ENCODE measurements at regions not wholly inside any gene's neighbourhood (a gene's known extent, or its start where the extent isn't known, plus 50 kb on each side); places are given as distances from the start of the nearest gene placed in this dataset.

- no peak for DNase-seq (ENCODE audit: low read depth in 1 of 2, low spot score in 1 of 2)
These were observed 748.7 kb downstream of the TLE4 start for GRCh38 chr9:80320480-80320879.

DNA sequence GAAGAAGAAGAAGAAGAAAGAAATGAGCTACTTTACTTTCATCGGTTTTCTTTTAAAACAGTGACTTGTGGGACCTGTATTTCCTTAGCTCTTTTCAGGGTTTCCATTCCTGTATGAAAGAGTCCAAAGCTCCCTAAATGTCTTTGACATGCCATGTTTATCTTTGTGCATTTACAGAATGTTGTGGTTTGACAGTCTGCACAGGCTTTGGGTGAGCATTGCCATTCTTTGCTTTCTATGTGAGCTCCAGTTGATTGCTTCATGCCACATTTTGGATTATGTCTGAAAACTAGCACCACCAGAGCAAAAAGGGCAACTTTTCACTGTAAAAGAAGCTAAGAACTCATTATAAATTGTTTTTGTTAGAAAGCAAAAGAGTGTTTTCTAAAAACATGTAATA is 733.4 kb downstream of the TLE4 start:
- DNase-seq (ENCODE audit: low read depth in 1 of 2, low spot score in 1 of 2) = no peak

DNA sequence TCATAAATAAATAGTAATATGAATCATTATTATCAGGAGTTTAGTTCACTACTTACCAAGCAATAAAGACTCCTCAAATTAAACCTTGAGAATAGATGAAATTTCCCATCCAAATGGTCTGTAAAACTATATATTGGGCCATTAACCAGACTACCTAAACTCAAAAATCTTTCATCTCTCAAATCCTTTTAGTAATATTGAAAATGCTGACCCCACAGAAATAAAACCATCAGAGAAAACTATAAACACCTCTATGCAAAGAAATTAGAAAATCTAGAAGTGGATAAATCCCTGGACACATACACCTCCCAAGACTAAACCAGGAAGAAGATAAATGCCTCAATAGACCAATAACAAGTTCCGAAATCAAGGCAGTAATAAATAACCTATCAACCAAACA is 723.2 kb downstream of the TLE4 start:
- no peak for DNase-seq (ENCODE audit: low read depth in 1 of 2, low spot score in 1 of 2)

GRCh38 chr9:80294318-80294717 is 722.6 kb downstream of the TLE4 start:
- DNase-seq (ENCODE audit: low read depth in 1 of 2, low spot score in 1 of 2) = no peak

DNA sequence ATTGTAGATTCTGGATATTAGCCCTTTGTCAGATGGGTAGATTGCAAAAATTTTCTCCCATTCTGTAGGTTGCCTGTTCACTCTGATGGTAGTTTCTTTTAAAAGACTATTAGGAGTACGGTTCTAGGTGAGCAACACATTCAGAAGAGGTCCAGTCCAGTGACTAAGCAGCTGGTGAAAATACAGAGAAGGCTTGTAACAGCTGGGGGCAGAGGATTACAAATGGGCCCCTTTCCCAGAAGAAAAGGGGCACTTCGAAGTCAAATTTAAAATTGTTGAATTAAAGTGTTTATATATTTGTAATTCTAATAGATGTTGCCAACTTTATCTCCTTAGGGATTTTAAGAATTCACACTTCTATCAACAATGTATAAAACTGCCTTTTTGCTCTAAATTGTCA is 720.5 kb downstream of the TLE4 start:
- no peak for DNase-seq (ENCODE audit: low read depth in 1 of 2, low spot score in 1 of 2)

DNA sequence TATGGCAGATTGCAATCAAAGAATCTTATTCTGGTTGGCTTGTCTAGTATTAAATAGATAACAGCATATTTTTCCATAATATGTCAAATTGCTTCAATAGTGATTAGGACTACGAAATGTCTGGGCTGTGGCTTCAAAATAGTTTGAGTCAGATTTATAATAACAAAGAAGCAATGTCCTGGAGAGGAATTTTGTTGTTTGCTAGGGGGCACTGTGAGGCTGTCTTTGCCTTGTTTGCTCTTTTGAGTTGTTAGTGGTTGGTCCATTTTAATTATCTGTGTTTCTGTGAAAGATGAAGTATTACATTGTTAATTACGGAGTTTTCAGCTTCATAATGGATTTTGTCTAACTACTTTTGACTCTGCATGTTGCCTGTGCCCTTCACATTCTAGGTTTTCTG is 713.6 kb downstream of the TLE4 start:
- DNase-seq (ENCODE audit: low read depth in 1 of 2, low spot score in 1 of 2) = no peak

DNA sequence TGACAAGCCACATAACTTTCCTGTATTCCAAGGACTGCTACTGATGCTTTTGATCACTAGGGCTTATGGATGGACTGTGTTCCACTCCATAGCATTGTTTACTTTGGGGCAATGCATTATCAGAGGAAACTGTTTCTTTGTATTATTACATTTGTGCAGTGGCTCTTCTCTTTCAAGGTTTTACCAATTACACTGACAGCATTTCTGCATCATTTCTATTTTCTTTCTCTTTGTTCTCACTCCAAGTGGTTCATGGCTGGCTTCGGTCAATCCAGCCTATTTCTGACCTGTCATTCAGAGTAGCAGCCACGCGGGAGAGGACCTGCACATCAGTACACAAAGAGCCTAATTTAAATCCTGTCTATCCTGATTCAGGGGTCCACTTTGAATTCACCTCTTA is 711.0 kb downstream of the TLE4 start:
- DNase-seq (ENCODE audit: low read depth in 1 of 2, low spot score in 1 of 2) = no peak

DNA sequence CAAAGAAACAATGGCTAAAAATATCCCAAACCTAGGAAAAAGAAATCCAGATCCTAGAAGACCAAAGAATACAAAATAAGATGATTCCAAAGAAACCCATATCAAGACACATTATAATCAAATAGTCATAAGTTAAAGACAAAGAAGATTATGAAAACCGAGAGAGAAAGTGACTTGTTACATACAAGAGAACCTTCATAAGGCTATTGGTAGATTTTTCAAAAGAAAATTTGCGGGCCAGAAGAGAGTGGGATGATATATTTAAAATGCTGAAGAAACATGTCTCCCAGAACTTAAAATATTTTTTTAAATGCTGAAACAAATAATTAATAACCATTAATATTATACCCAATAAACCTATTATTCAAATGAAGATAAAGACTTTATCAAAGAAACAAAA is 687.3 kb downstream of the TLE4 start:
- DNase-seq (ENCODE audit: low read depth in 1 of 2, low spot score in 1 of 2) = no peak

DNA sequence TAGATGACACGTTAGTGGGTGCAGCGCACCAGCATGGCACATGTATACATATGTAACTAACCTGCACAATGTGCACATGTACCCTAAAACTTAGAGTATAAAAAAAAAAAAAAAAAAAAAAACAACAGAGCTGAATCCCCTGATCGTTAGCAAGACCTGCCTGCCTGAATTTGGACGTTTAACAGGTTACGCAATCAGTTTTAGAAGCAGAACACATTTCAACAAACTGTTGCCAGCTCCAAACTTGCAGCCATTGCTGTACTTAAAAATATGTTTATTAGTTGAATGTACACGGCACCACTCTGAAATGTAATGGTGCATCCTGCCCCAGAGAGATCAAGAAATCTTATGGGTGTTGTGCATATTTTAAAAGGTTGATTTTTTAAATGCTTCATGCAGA is 680.0 kb downstream of the TLE4 start:
- no peak for DNase-seq (ENCODE audit: low read depth in 1 of 2, low spot score in 1 of 2)

- no peak for DNase-seq (ENCODE audit: low read depth in 1 of 2, low spot score in 1 of 2)
These were observed 670.3 kb downstream of the TLE4 start for GRCh38 chr9:80242022-80242421.

- DNase-seq (ENCODE audit: low read depth in 1 of 2, low spot score in 1 of 2) = no peak
These were observed 664.0 kb downstream of the TLE4 start for GRCh38 chr9:80235752-80236151.

GRCh38 chr9:80233906-80234305 is 662.1 kb downstream of the TLE4 start:
- no peak for DNase-seq (ENCODE audit: low read depth in 1 of 2, low spot score in 1 of 2)

DNA sequence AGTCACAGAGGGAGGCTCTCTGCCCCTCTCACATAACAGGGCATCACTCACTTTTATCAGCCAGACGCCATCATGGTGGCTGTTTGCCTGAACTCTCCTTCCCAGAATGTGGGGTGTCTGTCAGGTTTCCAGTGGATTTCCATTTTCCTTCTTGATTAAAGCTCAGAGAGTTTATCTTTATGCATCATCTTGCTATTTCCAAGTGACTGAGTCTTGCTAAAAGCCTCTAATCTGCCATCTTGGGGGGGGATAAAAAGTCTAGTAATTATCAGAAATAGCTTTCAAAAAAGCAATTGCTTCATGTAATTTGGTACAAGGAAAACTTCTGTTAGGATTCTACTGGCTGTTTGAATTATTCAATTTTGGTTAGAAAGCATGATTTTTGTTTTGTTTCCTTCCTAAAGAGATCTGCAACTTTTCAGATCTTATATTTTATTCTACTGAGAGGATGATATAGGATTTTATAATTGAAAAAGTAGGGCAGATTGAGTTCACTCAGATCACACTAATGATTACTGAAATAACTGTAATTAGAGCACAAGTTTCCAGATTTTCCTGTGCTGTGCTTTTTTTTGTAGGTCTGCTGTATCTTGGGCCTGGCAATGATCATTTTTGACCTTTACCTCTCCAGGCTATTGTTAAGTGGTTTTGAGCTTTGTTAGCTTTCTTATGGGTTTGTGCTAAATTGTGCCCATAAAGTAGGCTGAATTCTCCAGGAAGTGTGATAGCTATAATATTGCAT is 661.5 kb downstream of the TLE4 start:
- no peak for DNase-seq (ENCODE audit: low read depth in 1 of 2, low spot score in 1 of 2)

DNA sequence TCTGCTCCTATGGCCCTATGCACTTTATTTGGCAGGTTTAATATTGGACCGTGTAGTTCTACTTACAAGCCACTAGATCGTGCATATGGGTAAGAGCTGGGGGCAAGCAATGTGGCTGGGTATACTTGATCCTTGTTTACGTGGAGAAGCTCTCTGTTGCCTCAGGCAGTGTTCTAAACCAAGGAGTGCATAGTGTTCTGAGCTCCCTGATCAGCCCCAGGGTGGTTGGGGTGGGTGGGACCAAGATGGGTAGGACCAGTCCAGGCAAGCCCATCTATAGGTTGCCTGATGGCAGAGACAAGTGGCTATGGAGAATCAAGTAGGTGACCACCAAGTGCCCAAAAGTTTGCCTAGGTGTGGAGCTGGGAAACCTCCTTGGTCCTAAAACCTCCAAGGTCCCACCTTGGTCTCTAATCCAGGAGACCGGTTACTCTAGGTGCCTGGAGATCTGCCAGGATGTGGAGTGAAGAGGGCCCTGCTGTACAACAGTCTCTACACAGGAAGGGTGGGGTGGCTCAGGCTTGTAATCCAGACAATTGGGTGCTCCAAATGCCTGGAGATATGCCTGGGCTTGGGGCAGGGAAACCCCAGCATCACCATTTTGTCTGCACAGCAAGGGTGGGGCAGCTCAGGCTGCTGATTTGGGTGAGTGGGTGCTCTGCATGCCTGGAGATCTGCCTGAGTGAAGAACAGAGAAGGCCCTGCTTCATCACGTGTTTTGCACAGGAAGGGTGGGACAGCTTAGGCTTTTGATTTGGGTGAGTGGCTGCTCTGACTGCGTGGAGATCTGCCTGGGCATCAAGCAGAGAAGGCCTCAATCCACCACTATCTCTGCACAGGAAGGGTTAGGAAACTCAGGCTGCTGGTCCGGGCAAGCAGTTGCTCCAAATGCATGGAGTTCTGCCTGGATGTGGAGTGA is 659.8 kb downstream of the TLE4 start:
- DNase-seq (ENCODE audit: low read depth in 1 of 2, low spot score in 1 of 2) = no peak

- no peak for DNase-seq (ENCODE audit: low read depth in 1 of 2, low spot score in 1 of 2)
These were observed 652.1 kb downstream of the TLE4 start for GRCh38 chr9:80223897-80224296.

GRCh38 chr9:80222466-80223169 is 650.9 kb downstream of the TLE4 start:
- no peak for DNase-seq (ENCODE audit: low read depth in 1 of 2, low spot score in 1 of 2)

GRCh38 chr9:80218328-80218727 is 646.6 kb downstream of the TLE4 start:
- DNase-seq (ENCODE audit: low read depth in 1 of 2, low spot score in 1 of 2) = no peak

- DNase-seq (ENCODE audit: low read depth in 1 of 2, low spot score in 1 of 2) = no peak
These were observed 641.8 kb downstream of the TLE4 start for GRCh38 chr9:80213613-80214012.

DNA sequence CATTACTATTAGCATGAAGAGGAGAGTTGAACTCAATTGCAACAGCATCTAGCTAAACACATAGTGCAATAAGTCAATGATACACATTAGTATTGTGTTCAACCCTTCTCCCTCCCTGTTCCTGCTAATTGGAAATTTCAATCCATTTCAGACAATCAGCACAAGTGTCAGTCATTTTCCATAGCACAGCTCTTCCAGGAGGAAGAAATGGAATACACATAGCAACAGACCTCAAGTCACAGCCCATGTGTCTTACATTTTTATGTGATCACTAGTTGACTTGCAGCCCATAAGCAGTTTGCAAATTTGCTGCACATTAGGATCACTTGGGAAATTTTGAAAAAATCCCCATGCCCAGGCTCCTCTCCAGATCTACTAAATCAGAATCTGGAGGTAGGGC is 636.9 kb downstream of the TLE4 start:
- DNase-seq (ENCODE audit: low read depth in 1 of 2, low spot score in 1 of 2) = no peak

- DNase-seq (ENCODE audit: low read depth in 1 of 2, low spot score in 1 of 2) = no peak
These were observed 632.3 kb downstream of the TLE4 start for GRCh38 chr9:80204054-80204453.

GRCh38 chr9:80197661-80198060 is 625.9 kb downstream of the TLE4 start:
- no peak for DNase-seq (ENCODE audit: low read depth in 1 of 2, low spot score in 1 of 2)

DNA sequence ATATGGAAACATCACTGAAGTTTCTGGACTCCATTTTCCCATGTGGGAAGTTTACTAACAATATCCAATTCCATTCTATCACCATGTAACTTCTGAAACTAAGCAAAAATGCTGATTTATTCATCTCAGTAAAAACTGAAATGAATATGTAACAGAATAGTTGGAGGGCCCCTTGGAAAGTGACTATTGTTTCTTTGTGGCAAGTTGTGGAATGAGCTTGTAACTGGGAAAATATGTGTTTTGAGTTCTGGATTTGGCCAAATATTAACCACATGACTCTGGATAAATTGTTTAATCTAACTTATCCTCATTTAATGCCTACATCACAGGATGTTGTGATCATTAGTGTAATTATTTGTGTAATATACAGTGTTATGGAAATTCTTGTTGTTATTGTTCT is 619.3 kb downstream of the TLE4 start:
- DNase-seq (ENCODE audit: low read depth in 1 of 2, low spot score in 1 of 2) = no peak
